HUES6 (cell line): ENCODE measurements at regions not wholly inside any gene's neighbourhood (a gene's known extent, or its start where the extent isn't known, plus 50 kb on each side); places are given as distances from the start of the nearest gene placed in this dataset.

Experiments used
- H3K27ac ChIP-seq: 2 replicates; pipeline ENCODE4 v1.7.0; 2013; ENCODE audit warnings: low read depth, mild to moderate bottlenecking, low read length, inconsistent platforms
- H3K27me3 ChIP-seq: 2 replicates; pipeline ENCODE4 v1.6.1; 2013; ENCODE audit warnings: low read length; ENCODE audit not compliant: control insufficient read depth, insufficient read depth
- H3K36me3 ChIP-seq: 2 replicates; pipeline ENCODE4 v1.6.1; 2013; ENCODE audit warnings: low read length; ENCODE audit not compliant: control insufficient read depth, insufficient read depth
- H3K4me1 ChIP-seq: 2 replicates; pipeline ENCODE4 v1.6.1; 2013; ENCODE audit warnings: low read length; ENCODE audit not compliant: control insufficient read depth, insufficient read depth
- H3K4me3 ChIP-seq: 2 replicates; pipeline ENCODE4 v1.5.1; 2013; ENCODE audit warnings: low read depth, low read length
- H3K9ac ChIP-seq: one replicate; pipeline ENCODE4 v1.6.1; 2013; ENCODE audit warnings: mild to moderate bottlenecking, low read length
- H3K9me3 ChIP-seq: 2 replicates; pipeline ENCODE4 v1.6.1; 2013; ENCODE audit warnings: low read depth, low read length; ENCODE audit not compliant: control insufficient read depth, insufficient read depth

GRCh38 chr19:27772059-27772458 lies 1440.9 kb downstream of the UQCRFS1 start:
- Histone ChIP-seq H3K9me3 (peaks cover 60% of the 10 kb centered on the region), H3K27me3 (peaks cover 55% of the 10 kb centered on the region), H3K36me3 (peaks cover 22% of the 10 kb centered on the region), H3K4me3 (no peak overlapping the region), H3K27ac (no peak overlapping the region), H3K9ac (no peak overlapping the region), H3K4me1 (no peaks in the 10 kb centered on the region)

- Histone ChIP-seq H3K27me3 (peaks cover 69% of the 10 kb centered on the region), H3K9me3 (peaks cover 55% of the 10 kb centered on the region), H3K9ac (no peak overlapping the region), H3K4me1 (no peaks in the 10 kb centered on the region), H3K36me3 (peaks cover 14% of the 10 kb centered on the region), H3K4me3 (no peak overlapping the region), H3K27ac (no peak overlapping the region)
Measured at GRCh38 chr19:27770095-27770494, 1442.9 kb downstream of the UQCRFS1 start.

GRCh38 chr19:27767234-27767633 lies 1445.7 kb downstream of the UQCRFS1 start:
- Histone ChIP-seq H3K9me3 (peaks cover 27% of the 10 kb centered on the region), H3K4me3 (no peak overlapping the region), H3K27me3 (peaks cover 79% of the 10 kb centered on the region), H3K9ac (no peak overlapping the region), H3K36me3 (no peaks in the 10 kb centered on the region), H3K4me1 (no peaks in the 10 kb centered on the region), H3K27ac (no peak overlapping the region)

- no peak overlapping the region for H3K27ac ChIP-seq
- no peak overlapping the region for H3K4me3 ChIP-seq
- no peaks in the 10 kb centered on the region for H3K4me1 ChIP-seq
- peaks cover 20% of the 10 kb centered on the region for H3K9me3 ChIP-seq
- H3K9ac ChIP-seq, result no peak overlapping the region
- H3K36me3 ChIP-seq, result no peaks in the 10 kb centered on the region
- H3K27me3 ChIP-seq, result peaks cover 82% of the 10 kb centered on the region
Measured at GRCh38 chr19:27765912-27766725, 1446.8 kb downstream of the UQCRFS1 start.

- Histone ChIP-seq H3K36me3 (no peaks in the 10 kb centered on the region), H3K27ac (no peak overlapping the region), H3K4me1 (no peaks in the 10 kb centered on the region), H3K27me3 (peaks cover 89% of the 10 kb centered on the region), H3K4me3 (no peak overlapping the region), H3K9me3 (peaks cover 13% of the 10 kb centered on the region; the same call in 1 of the 2 replicates), H3K9ac (no peak overlapping the region)
Measured at GRCh38 chr19:27765397-27765796, 1447.6 kb downstream of the UQCRFS1 start.

DNA sequence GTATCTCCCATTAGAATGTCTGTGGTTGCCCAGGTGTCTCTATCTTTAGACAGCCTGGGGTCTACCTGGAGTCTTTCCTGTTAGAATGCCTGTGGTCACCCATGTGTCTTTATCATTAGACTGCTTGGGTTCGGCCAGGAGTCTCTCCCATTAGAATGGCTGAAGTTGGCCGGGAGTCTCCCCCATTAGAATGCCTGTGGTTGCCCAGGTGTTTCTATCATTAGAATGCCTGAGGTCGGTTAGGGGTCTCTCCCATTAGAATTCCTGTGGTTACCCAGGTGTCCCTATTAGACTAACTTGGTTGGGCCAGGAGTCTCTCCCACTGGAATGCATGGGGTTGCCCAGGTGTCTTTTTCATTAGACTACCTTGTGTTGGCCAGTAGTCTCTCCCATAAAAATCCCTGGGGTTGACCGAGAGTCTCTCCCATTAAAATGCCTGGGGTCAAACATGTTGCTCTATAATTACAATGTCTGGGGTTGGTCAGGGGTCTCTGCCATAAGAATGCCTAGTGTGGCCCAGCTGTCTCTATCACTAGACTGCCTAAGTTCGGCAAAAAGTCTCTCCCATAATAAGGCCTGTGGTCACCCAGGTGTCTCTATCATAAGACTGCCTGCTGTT lies 1448.7 kb downstream of the UQCRFS1 start:
- Histone ChIP-seq H3K36me3 (no peaks in the 10 kb centered on the region), H3K27me3 (peaks cover 91% of the 10 kb centered on the region), H3K4me3 (no peak overlapping the region), H3K9me3 (peaks cover 12% of the 10 kb centered on the region; the same call in 1 of the 2 replicates), H3K27ac (no peak overlapping the region), H3K9ac (no peak overlapping the region), H3K4me1 (no peaks in the 10 kb centered on the region)

DNA sequence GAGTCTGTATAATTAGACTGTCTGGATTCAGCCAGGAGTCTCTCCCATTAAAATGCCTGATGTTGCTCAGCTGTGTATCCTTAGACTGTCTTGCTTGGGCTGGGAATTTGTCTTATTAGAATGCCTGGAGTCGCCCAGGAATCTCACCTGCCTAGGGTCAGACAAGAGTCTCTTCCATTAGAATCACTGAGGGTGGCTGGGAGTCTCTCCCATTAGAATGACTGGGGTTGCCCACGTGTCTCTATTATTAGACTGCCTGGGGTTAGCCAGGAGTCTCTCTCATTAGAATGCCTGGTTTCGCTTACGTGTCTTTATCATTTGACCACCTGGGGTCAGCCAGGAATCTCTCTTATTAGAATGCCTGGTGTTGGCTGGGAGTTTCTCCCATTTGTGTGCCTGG lies 1450.0 kb downstream of the UQCRFS1 start:
- H3K9ac ChIP-seq, result no peak overlapping the region
- no peak overlapping the region for H3K27ac ChIP-seq
- no peak overlapping the region for H3K4me3 ChIP-seq
- H3K36me3 ChIP-seq, result no peaks in the 10 kb centered on the region
- H3K4me1 ChIP-seq, result no peaks in the 10 kb centered on the region
- H3K9me3 ChIP-seq, result peaks cover 8% of the 10 kb centered on the region; the same call in 1 of the 2 replicates
- peaks cover 90% of the 10 kb centered on the region for H3K27me3 ChIP-seq

GRCh38 chr19:27759896-27760295 lies 1453.1 kb downstream of the UQCRFS1 start:
- Histone ChIP-seq H3K9me3 (no peaks in the 10 kb centered on the region; the same call in 1 of the 2 replicates), H3K4me1 (no peaks in the 10 kb centered on the region), H3K27me3 (peaks cover 89% of the 10 kb centered on the region), H3K27ac (no peak overlapping the region), H3K4me3 (no peak overlapping the region), H3K9ac (no peak overlapping the region), H3K36me3 (no peaks in the 10 kb centered on the region)

GRCh38 chr19:27758626-27759505 lies 1454.1 kb downstream of the UQCRFS1 start:
- no peaks in the 10 kb centered on the region for H3K36me3 ChIP-seq
- no peak overlapping the region for H3K27ac ChIP-seq
- no peaks in the 10 kb centered on the region; the same call in 1 of the 2 replicates for H3K9me3 ChIP-seq
- H3K4me3 ChIP-seq, result no peak overlapping the region
- no peak overlapping the region for H3K9ac ChIP-seq
- peaks cover 87% of the 10 kb centered on the region for H3K27me3 ChIP-seq
- H3K4me1 ChIP-seq, result no peaks in the 10 kb centered on the region

DNA sequence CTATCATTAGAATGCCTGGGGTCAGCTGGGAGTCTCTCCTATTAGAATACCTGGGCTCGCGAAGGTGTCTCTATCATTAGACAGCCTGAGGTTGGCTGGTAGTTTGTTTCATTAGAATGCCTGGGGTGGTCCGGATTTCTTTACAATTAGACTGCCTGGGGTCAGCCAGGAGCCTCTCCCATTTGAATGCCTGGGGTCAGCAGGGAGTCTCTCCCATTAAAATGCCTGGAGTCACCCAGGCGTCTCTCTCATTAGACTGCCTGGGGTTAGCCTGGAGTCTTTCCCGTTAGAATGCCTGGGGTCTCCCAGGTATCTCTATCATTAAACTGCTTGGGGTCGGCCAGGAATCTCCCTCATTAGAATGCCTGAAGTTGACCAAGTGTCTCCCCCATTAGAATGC lies 1458.3 kb downstream of the UQCRFS1 start:
- no peak overlapping the region for H3K4me3 ChIP-seq
- H3K4me1 ChIP-seq, result no peaks in the 10 kb centered on the region
- no peak overlapping the region for H3K27ac ChIP-seq
- H3K27me3 ChIP-seq, result peaks cover 79% of the 10 kb centered on the region
- H3K36me3 ChIP-seq, result no peaks in the 10 kb centered on the region
- no peak overlapping the region for H3K9ac ChIP-seq
- no peaks in the 10 kb centered on the region; the same call in 1 of the 2 replicates for H3K9me3 ChIP-seq
